Upper lobe of left lung (tissue), 6 donors: ENCODE measurements at regions not wholly inside any gene's neighbourhood (a gene's known extent, or its start where the extent isn't known, plus 50 kb on each side); places are given as distances from the start of the nearest gene placed in this dataset.

ENCODE experiments used
- ATAC-seq, 2 donors: fragments of 200-7000 bp; cut with Tn5 transposase; one replicate each; pipeline ENCODE4 v1.9.1; 2022; ENCODE audit warnings: mild to moderate bottlenecking in 2 of 2, moderate library complexity in 2 of 2; ENCODE audit not compliant: low FRiP score in 2 of 2
- DNase-seq, 2 donors: peaks; one replicate each; pipeline ENCODE4 v3.0.0-alpha.2; 2019 to 2020
- H3K27ac ChIP-seq, 4 donors: fragments of 200-600 bp; sonication (generic); one replicate each; pipeline ENCODE4 v1.5.1; 2016 to 2019
- H3K27me3 ChIP-seq, 4 donors: fragments of 200-600 bp; sonication (generic); one replicate each; pipeline ENCODE4 v1.5.1; 2017 to 2019
- H3K36me3 ChIP-seq, 4 donors: fragments of 200-600 bp; sonication (generic); one replicate each; pipeline ENCODE4 v1.5.1; 2016 to 2019
- H3K4me1 ChIP-seq, 4 donors: fragments of 200-600 bp; sonication (generic); one replicate each; pipeline ENCODE4 v1.5.1; 2018 to 2019
- H3K4me3 ChIP-seq, 4 donors: fragments of 200-600 bp; sonication (generic); one replicate each; pipeline ENCODE4 v1.5.1; 2017 to 2019; ENCODE audit warnings: mild to moderate bottlenecking in 2 of 4, moderate library complexity in 1 of 4
- H3K9me3 ChIP-seq, 4 donors: fragments of 200-600 bp; sonication (generic); one replicate each; pipeline ENCODE4 v1.5.1; 2018 to 2019
- EP300 ChIP-seq, 4 donors: sonication (generic); formaldehyde crosslinking; IDR thresholded peaks; one replicate each; pipeline ENCODE4 v1.5.1; 2017; ENCODE audit warnings: antibody characterized with exemption in 4 of 4, control low read depth in 2 of 4
- POLR2A ChIP-seq, 4 donors: fragments of 450-650 bp; IDR thresholded peaks; one replicate each; pipeline ENCODE4 v1.5.1; 2016 to 2017; ENCODE audit warnings: antibody characterized with exemption in 4 of 4, mild to moderate bottlenecking in 2 of 4
- POLR2AphosphoS5 ChIP-seq, 2 donors: sonication (generic); formaldehyde crosslinking; IDR thresholded peaks; one replicate each; pipeline ENCODE4 v1.5.1; 2017; ENCODE audit warnings: antibody characterized with exemption in 2 of 2
- WGBS, 2 donors: methylation state at CpG; one replicate each; pipeline ENCODE4 v1.1.5; 2017 to 2018; 5-methylcytosine and 5-hydroxymethylcytosine counted together
- TF ChIP-seq, protein P1 (sequence below), 6 experiments: fragments of 450-650 bp in 4 of 6; fragments of 200-600 bp in 2 of 6; sonication (generic) in 2 of 6; IDR thresholded peaks; one replicate each; pipeline ENCODE4 v1.5.1; 2016 to 2019; ENCODE audit warnings: antibody characterized with exemption in 6 of 6
- donor health status: DM: no; HTN: no; CAD: no; lungs with moderate emphysema.
- donor health status: DM: no; HTN: yes; CAD: no; lungs with severe emphysema.

DNA sequence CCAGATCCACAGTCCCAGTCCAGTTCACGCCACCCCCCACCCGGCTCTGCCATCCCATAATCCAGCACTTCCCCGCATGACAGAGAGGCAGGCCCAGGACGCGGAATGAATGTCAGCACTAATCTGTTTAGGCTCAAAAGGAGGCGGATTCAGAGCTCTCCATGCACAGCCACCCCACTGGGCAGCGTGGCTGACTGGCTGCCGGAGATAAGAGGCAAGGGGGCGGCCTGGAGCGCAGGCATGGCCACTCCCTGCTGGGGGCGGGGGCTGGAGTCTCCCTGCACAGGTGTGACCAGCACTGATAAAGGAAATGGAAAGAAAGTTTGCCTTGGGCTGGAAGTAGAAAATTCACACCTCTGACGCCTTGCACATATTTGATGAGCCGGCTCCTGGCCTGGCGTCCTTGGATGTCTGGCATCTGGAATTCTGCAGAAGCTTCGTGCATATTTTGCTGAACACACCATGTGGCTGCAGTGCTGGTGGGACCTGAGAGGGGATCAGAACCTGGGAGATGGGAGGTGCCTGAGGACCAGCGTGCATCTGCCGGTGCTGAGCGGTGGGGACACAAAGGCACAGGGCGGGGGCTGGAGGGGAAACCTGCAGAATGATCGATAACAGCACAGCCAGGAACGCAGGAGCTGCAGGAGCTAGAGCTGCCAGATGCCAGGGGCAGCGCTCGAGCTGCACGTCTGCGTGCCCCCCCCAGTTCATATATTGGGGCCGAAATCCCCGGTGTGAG, 344.4 kb downstream of the CTTN start:
- TF ChIP-seq POLR2AphosphoS5 (IDR thresholded peaks at IDR 0.05) (no peak), EP300 (IDR thresholded peaks at IDR 0.05) (no peak), POLR2A (IDR thresholded peaks at IDR 0.05) (no peak)
- TF ChIP-seq, protein P1, sequence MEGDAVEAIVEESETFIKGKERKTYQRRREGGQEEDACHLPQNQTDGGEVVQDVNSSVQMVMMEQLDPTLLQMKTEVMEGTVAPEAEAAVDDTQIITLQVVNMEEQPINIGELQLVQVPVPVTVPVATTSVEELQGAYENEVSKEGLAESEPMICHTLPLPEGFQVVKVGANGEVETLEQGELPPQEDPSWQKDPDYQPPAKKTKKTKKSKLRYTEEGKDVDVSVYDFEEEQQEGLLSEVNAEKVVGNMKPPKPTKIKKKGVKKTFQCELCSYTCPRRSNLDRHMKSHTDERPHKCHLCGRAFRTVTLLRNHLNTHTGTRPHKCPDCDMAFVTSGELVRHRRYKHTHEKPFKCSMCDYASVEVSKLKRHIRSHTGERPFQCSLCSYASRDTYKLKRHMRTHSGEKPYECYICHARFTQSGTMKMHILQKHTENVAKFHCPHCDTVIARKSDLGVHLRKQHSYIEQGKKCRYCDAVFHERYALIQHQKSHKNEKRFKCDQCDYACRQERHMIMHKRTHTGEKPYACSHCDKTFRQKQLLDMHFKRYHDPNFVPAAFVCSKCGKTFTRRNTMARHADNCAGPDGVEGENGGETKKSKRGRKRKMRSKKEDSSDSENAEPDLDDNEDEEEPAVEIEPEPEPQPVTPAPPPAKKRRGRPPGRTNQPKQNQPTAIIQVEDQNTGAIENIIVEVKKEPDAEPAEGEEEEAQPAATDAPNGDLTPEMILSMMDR (IDR thresholded peaks at IDR 0.05), result no peak
- no peaks in the 10 kb centered on the region for H3K27me3 ChIP-seq
- no peak overlapping the region for H3K4me3 ChIP-seq
- ATAC-seq (no peak), DNase-seq (no peak)
- H3K4me1 ChIP-seq, result no peaks in the 10 kb centered on the region
- H3K27ac ChIP-seq, result no peak overlapping the region
- no peaks in the 10 kb centered on the region for H3K9me3 ChIP-seq
- WGBS, 2 donors, result 51 to 59% methylated on average over 21 to 27 of the region's 27 CpGs
- no peaks in the 10 kb centered on the region for H3K36me3 ChIP-seq

DNA sequence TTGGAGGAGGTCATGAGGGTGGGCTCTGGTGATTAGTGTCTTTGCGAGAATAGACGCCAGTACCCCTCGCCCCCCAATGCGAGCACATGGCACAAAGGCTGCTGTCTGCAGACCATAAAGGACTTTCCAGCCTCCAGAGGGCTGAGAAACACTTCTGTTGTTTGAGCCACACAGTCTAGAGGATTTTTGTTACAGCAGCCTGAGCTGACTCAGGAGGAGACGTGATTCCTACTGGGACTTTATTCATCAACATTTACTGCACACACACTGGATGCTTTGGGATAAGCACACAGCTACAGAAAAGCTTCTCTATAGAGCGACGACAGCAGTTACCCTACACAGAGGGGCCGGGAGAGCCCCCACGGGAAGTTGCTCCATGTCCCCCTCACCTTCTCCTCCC, 345.0 kb downstream of the CTTN start:
- ATAC-seq, result no peak
- TF ChIP-seq, protein P1 (IDR thresholded peaks at IDR 0.05), result no peak
- TF ChIP-seq POLR2A (IDR thresholded peaks at IDR 0.05) (no peak), EP300 (IDR thresholded peaks at IDR 0.05) (no peak), POLR2AphosphoS5 (IDR thresholded peaks at IDR 0.05) (no peak)

GRCh38 chr11:70743941-70744351, 345.6 kb downstream of the CTTN start:
- Histone ChIP-seq H3K36me3 (no peaks in the 10 kb centered on the region), H3K4me1 (no peaks in the 10 kb centered on the region), H3K27me3 (no peaks in the 10 kb centered on the region), H3K27ac (no peak overlapping the region), H3K9me3 (no peaks in the 10 kb centered on the region), H3K4me3 (no peak overlapping the region)
- TF ChIP-seq, protein P1 (IDR thresholded peaks at IDR 0.05), result no peak
- TF ChIP-seq POLR2A (IDR thresholded peaks at IDR 0.05), result no peak
- TF ChIP-seq EP300 (IDR thresholded peaks at IDR 0.05), result no peak
- no peak for TF ChIP-seq POLR2AphosphoS5 (IDR thresholded peaks at IDR 0.05)
- no peak for DNase-seq
- 67 to 88% methylated on average over 1 to 8 of the region's 9 CpGs for WGBS, 2 donors
- ATAC-seq, result no peak

More for the DNA sequence above, 345.0 kb downstream of the CTTN start:
- H3K36me3 ChIP-seq, result no peaks in the 10 kb centered on the region
- H3K4me3 ChIP-seq, result no peak overlapping the region
- H3K9me3 ChIP-seq, result no peaks in the 10 kb centered on the region
- no peak overlapping the region for H3K27ac ChIP-seq
- no peaks in the 10 kb centered on the region for H3K27me3 ChIP-seq
- no peaks in the 10 kb centered on the region for H3K4me1 ChIP-seq
- WGBS, 2 donors, result 83% methylated on average over 9 of the region's 9 CpGs
- no peak for DNase-seq

- TF ChIP-seq EP300 (IDR thresholded peaks at IDR 0.05), result no peak
- TF ChIP-seq POLR2AphosphoS5 (IDR thresholded peaks at IDR 0.05), result no peak
- TF ChIP-seq POLR2A (IDR thresholded peaks at IDR 0.05), result no peak
- TF ChIP-seq, protein P1 (IDR thresholded peaks at IDR 0.05), result no peak
- Histone ChIP-seq H3K27ac (no peak overlapping the region), H3K36me3 (no peaks in the 10 kb centered on the region), H3K4me1 (no peaks in the 10 kb centered on the region), H3K4me3 (no peak overlapping the region), H3K9me3 (no peaks in the 10 kb centered on the region), H3K27me3 (no peaks in the 10 kb centered on the region)
- 83 to 87% methylated on average over 3 to 16 of the region's 17 CpGs for WGBS, 2 donors
- ATAC-seq (no peak), DNase-seq (no peak)
Measured at GRCh38 chr11:70744396-70745185, 346.3 kb downstream of the CTTN start.
